Smooth muscle cell (in vitro differentiated cells): ENCODE measurements at regions not wholly inside any gene's neighbourhood (a gene's known extent, or its start where the extent isn't known, plus 50 kb on each side); places are given as distances from the start of the nearest gene placed in this dataset.

ENCODE experiments used
- DNase-seq: peaks from one replicate; lab custom pipeline; 2025; ENCODE audit not compliant: unreplicated experiment; lab: John Stamatoyannopoulos, UW
- H2AFZ ChIP-seq: fragments of 200-600 bp; sonication (generic); 2 replicates; pipeline ENCODE4 v1.6.0; 2016; ENCODE audit warnings: antibody characterized with exemption, low read depth, mild to moderate bottlenecking
- H3F3A ChIP-seq: fragments of 200-600 bp; sonication (generic); 2 replicates; pipeline ENCODE4 v1.6.0; 2017; ENCODE audit warnings: antibody characterized with exemption, low read depth
- H3K27ac ChIP-seq: fragments of 200-600 bp; sonication (generic); 2 replicates; pipeline ENCODE4 v1.5.1; 2016; ENCODE audit warnings: low read depth, mild to moderate bottlenecking
- H3K27me3 ChIP-seq: fragments of 200-600 bp; sonication (generic); 2 replicates; pipeline ENCODE4 v1.6.1; 2016; ENCODE audit warnings: low read depth, mild to moderate bottlenecking
- H3K36me3 ChIP-seq: fragments of 200-600 bp; sonication (generic); 2 replicates; pipeline ENCODE4 v1.5.1; 2016; ENCODE audit warnings: low read depth
- H3K4me1 ChIP-seq: fragments of 200-600 bp; sonication (generic); 2 replicates; pipeline ENCODE4 v1.5.1; 2016; ENCODE audit warnings: low read depth
- H3K4me2 ChIP-seq: fragments of 200-600 bp; sonication (generic); 2 replicates; pipeline ENCODE4 v1.6.0; 2016; ENCODE audit warnings: mild to moderate bottlenecking
- H3K4me3 ChIP-seq: fragments of 200-600 bp; sonication (generic); 2 replicates; pipeline ENCODE4 v1.5.1; 2016; ENCODE audit warnings: mild to moderate bottlenecking
- H3K79me2 ChIP-seq: fragments of 200-600 bp; sonication (generic); 2 replicates; pipeline ENCODE4 v1.6.0; 2016; ENCODE audit warnings: low read depth, mild to moderate bottlenecking
- H3K9ac ChIP-seq: fragments of 200-600 bp; sonication (generic); 2 replicates; pipeline ENCODE4 v1.6.0; 2016; ENCODE audit warnings: low read depth
- H3K9me3 ChIP-seq: fragments of 200-600 bp; sonication (generic); replicated peaks from 2 replicates; pipeline ENCODE4 v1.5.1; 2016; ENCODE audit warnings: low read depth
- H4K20me1 ChIP-seq: fragments of 200-600 bp; sonication (generic); 2 replicates; pipeline ENCODE4 v1.6.0; 2016; ENCODE audit warnings: low read depth
- WGBS: methylation state at CpG from one replicate; pipeline ENCODE4 v1.1.7; 2016; ENCODE audit warnings: low lambda C conversion rate; 5-methylcytosine and 5-hydroxymethylcytosine counted together
- TF ChIP-seq, protein P1 (sequence below): fragments of 200-600 bp; sonication (generic); IDR thresholded peaks from 2 replicates; pipeline ENCODE4 v1.5.1; 2017; ENCODE audit warnings: borderline replicate concordance, mild to moderate bottlenecking, antibody characterized with exemption; ENCODE audit not compliant: insufficient read depth, poor library complexity, severe bottlenecking

GRCh38 chr17:53135969-53136368 lies 686.8 kb upstream of the KIF2B start:
- WGBS, result 48% methylated on average over 3 of the region's 3 CpGs
- peak overlapping the region; percentile 55 for H2AFZ ChIP-seq
- no peaks in the 10 kb centered on the region for H3K36me3 ChIP-seq
- no peaks in the 10 kb centered on the region for H3F3A ChIP-seq
- H3K79me2 ChIP-seq, result no peaks in the 10 kb centered on the region
- TF ChIP-seq, protein P1, sequence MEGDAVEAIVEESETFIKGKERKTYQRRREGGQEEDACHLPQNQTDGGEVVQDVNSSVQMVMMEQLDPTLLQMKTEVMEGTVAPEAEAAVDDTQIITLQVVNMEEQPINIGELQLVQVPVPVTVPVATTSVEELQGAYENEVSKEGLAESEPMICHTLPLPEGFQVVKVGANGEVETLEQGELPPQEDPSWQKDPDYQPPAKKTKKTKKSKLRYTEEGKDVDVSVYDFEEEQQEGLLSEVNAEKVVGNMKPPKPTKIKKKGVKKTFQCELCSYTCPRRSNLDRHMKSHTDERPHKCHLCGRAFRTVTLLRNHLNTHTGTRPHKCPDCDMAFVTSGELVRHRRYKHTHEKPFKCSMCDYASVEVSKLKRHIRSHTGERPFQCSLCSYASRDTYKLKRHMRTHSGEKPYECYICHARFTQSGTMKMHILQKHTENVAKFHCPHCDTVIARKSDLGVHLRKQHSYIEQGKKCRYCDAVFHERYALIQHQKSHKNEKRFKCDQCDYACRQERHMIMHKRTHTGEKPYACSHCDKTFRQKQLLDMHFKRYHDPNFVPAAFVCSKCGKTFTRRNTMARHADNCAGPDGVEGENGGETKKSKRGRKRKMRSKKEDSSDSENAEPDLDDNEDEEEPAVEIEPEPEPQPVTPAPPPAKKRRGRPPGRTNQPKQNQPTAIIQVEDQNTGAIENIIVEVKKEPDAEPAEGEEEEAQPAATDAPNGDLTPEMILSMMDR, result no peak
- no peak overlapping the region for H3K4me3 ChIP-seq
- DNase-seq, result no peak
- no peak overlapping the region for H3K27ac ChIP-seq
- H4K20me1 ChIP-seq, result no peaks in the 10 kb centered on the region
- H3K27me3 ChIP-seq, result no peaks in the 10 kb centered on the region
- H3K4me2 ChIP-seq, result peak overlapping the region; percentile 6
- H3K4me1 ChIP-seq, result no peaks in the 10 kb centered on the region
- H3K9ac ChIP-seq, result no peak overlapping the region
- H3K9me3 ChIP-seq, result no peaks in the 10 kb centered on the region

GRCh38 chr17:53134548-53134947 lies 688.2 kb upstream of the KIF2B start:
- H3K27me3 ChIP-seq, result no peaks in the 10 kb centered on the region
- TF ChIP-seq, protein P1, result no peak
- H3F3A ChIP-seq, result no peaks in the 10 kb centered on the region
- no peaks in the 10 kb centered on the region for H4K20me1 ChIP-seq
- no peaks in the 10 kb centered on the region for H3K4me1 ChIP-seq
- no peak overlapping the region for H3K4me2 ChIP-seq
- no peaks in the 10 kb centered on the region for H3K36me3 ChIP-seq
- no peaks in the 10 kb centered on the region for H3K79me2 ChIP-seq
- H3K4me3 ChIP-seq, result no peak overlapping the region
- H3K27ac ChIP-seq, result no peak overlapping the region
- no peak overlapping the region for H3K9ac ChIP-seq
- H3K9me3 ChIP-seq, result no peaks in the 10 kb centered on the region
- 84% methylated on average over 5 of the region's 5 CpGs for WGBS
- no peak overlapping the region for H2AFZ ChIP-seq
- no peak for DNase-seq

DNA sequence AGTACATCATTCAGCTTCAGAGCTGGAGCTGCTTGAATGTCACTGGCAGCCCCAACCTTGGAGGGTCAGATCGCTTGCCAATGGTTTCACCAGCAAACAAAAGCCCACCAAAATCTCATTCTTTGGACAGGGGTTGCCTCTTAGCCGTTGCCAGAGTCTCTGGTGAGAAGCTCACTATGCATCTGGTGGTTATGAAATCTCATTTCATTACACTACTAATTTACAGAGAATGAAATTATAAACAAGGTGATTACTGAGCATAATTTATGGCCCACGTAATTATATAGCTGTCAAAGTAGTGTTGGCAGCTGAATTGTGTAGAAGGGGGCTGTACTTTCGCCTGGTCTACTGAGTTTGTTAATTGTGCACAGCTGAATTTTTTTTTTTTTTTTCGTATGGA lies 688.9 kb upstream of the KIF2B start:
- Histone ChIP-seq H3K9me3 (no peaks in the 10 kb centered on the region), H3K27ac (no peak overlapping the region), H3K4me2 (no peak overlapping the region), H3K9ac (no peak overlapping the region), H3K27me3 (no peaks in the 10 kb centered on the region), H3K79me2 (no peaks in the 10 kb centered on the region), H3K4me3 (no peak overlapping the region), H2AFZ (no peak overlapping the region), H3K36me3 (no peaks in the 10 kb centered on the region), H3K4me1 (no peaks in the 10 kb centered on the region), H4K20me1 (no peaks in the 10 kb centered on the region), H3F3A (no peaks in the 10 kb centered on the region)
- 66% methylated on average over 5 of the region's 5 CpGs for WGBS
- TF ChIP-seq, protein P1, result no peak
- DNase-seq, result no peak

DNA sequence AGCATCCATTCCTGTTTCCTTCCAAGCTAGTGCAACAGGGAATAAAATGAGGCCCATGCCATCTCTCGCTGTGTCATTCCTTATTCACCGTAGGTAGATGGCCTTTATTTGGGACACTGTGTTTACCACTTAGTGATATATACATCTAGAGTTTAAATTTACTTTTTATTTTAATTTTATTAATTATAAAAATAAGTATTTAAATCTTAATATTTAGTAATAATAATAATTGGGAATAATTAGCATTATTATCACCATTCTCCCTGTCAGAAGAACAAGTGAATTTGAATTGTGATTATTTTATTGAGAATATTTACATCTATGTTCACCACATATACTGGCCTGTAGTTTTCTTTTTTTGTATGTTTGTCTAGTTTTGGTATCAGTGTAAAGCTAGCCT lies 692.9 kb upstream of the KIF2B start:
- H3K9me3 ChIP-seq, result no peaks in the 10 kb centered on the region
- no peaks in the 10 kb centered on the region for H3F3A ChIP-seq
- H3K27ac ChIP-seq, result no peak overlapping the region
- no peak overlapping the region for H3K9ac ChIP-seq
- H4K20me1 ChIP-seq, result no peaks in the 10 kb centered on the region
- H3K4me1 ChIP-seq, result no peaks in the 10 kb centered on the region
- no peaks in the 10 kb centered on the region for H3K79me2 ChIP-seq
- no peak for DNase-seq
- H3K36me3 ChIP-seq, result no peaks in the 10 kb centered on the region
- 100% methylated on average over 2 of the region's 2 CpGs for WGBS
- no peak overlapping the region for H3K4me3 ChIP-seq
- no peaks in the 10 kb centered on the region for H3K27me3 ChIP-seq
- TF ChIP-seq, protein P1, result no peak
- H2AFZ ChIP-seq, result no peak overlapping the region
- no peak overlapping the region for H3K4me2 ChIP-seq
